Fibroblast of skin of right quadriceps (primary cell): ENCODE measurements at regions not wholly inside any gene's neighbourhood (a gene's known extent, or its start where the extent isn't known, plus 50 kb on each side); places are given as distances from the start of the nearest gene placed in this dataset.
"Not testable (repeated sequence)": the region's sequence is repeated elsewhere in the genome, so short reads cannot be mapped to it uniquely, and the experiment has no call there.

Experiments used
- DNase-seq: peaks from one replicate; pipeline ENCODE4 v3.0.0-alpha.2; 2013

DNA sequence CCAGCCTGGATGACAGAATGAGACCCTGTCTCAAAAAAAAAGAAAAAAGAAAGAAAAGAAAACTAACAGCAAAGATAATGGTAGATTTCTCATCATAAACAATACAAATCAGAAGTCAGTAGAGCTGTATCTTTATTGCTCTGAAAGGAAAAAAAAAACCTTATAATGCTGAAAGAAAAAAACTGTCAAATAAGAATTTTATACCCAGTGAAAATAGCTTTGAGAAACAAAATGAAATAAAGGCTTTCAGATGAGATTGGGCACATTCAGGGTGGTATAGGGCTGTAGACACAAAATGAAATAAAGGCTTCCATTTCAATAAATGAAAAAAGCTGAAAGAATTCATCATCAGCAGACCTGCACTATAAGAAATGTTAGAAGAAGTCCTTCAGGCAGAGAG, 105.0 kb upstream of the FOXN3 start:
- no peak for DNase-seq

DNA sequence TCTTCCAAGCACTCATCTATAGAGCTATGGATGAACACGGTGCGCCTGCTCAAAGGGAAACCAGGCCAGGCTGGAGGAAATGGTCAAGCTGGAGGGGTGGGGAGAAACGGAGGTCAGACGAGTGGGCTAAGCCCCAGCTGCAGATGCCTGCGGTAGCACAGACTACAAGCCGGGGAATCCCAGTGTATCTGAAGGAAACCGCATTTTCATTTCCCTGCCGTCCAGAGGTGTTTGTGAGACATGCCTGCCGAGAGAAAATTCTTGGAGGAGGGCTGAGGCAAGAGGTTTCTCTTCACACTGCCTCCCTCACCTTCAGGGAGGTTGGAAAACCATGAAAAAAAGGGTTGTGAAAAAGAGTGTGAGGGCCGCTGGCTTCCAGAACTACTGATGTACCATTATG, 102.0 kb upstream of the FOXN3 start:
- DNase-seq: no peak

DNA sequence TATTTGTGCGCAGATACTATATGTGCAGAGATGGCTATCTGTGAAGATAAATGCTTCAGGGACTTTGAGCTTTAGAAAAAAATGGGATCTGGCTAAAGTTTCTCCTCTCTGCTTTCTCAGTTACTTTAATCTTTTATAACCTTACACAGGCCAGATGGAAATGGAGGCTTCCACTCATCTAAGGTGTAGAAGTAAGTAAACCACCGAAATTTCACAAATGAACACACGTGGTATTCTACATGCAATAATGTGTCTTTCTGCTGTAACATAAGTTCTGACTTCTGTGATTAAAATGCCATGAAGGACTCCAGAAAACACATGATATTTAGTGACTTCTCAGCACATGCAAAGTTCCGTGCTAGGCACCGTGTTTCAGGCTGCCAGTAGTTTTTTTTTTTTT, 99.1 kb upstream of the FOXN3 start:
- DNase-seq: no peak

DNA sequence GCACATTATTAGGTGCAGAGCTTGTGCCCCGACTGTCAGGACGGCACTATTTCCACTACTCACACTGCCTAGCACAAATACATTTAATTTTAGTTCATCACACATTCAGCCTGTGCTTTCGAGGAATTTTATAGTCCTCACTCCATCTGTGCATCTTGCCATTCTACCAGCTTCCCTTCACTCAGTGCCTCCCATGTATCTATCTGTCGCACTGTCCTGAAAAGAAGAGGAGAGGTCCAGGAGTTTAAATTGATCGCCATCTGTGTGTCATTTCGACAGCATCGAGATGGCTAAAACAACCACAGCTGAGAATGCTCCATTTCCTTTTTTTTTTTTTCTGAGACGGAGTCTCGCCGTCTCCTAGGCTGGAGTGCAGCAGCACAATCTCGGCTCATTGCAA, 97.6 kb upstream of the FOXN3 start:
- DNase-seq: no peak

DNA sequence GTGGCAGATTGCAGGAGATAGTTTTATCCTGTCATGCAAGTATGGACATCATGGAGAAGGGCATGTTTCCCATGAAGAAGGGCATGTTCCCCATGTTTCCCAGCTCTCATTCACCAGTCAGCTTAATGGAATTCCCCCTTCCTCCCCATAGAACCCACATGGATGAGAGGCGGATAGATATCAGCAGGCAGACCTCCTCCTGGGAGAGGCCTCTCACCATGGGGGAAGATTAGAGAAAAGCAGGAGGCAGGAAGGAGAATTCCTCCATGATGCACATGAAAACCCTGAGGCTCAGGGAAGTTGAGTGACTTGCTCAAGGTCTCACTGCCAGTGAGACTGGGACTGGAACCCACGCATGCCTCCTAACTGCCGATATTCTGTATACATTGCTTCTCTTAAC, 92.9 kb upstream of the FOXN3 start:
- peak; percentile 79 for DNase-seq

- DNase-seq: no peak
These were observed 91.8 kb upstream of the FOXN3 start for GRCh38 chr14:89508863-89509262.

DNA sequence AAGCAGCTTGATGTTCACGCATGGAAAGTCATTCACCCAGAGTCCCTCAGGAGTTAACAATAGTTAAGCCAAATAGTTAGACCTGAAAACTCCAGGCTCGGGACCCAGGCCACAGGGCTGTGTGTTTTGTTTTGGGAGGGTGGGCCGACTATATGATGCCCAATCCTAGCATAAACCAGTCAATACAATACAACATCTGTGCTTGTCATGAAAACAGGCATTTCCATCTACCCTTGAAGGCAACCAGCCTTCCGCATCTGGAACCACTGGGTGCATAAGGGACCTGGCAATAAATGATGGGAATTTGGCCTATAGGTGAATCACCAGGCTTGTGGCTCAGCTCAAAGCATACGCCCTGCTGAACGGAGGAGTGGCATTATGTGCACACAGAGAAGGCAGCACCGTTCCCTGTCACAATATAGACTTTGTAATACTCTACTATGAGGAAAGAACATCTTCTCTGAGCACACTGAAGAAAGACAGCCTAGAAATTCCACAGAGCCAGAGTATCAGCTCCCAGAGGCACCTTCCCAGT, 91.0 kb upstream of the FOXN3 start:
- peak; percentile 26 for DNase-seq

DNA sequence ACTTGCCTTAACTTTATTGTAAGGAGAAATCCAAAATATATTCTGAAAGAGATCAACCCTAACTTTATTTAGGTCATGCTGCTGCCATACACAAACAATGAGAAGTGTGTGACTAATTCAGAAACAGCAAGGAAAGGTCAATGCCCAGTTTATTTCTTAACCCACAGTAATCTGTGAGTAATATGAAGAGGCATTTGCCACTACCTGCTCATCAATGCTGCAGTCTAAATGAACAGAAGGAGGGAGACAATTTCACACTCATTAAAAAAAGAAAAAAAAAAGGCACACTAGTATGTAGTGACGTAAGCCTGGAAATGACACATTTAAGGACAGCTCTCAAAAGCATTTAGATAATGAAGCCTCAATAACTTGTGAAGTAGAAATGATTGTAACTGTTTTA, 90.5 kb upstream of the FOXN3 start:
- peak; percentile 84 for DNase-seq

DNA sequence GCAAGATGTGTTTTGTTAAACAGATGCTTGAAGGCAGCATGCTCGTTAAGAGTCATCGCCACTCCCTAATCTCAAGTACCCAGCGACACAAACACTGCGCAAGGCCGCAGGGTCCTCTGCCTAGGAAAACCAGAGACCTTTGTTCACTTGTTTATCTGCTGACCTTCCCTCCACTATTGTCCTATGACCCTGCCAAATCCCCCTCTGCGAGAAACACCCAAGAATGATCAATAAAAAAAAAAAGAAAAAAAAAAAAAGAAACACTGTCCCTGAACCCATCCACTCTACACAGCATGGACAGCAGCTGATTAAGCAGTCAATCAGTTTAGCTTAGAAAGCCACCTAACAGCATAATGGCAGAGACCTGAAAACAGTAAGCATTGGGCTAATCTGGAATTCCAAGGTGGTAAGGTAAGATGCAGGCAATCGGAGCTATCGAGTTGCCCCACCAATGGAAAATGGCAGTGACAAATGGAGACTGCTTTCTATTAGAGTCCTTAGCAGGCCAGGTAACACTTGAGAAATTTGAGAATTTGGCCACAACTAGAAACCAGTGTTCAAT, 89.9 kb upstream of the FOXN3 start:
- DNase-seq: not testable (repeated sequence)

DNA sequence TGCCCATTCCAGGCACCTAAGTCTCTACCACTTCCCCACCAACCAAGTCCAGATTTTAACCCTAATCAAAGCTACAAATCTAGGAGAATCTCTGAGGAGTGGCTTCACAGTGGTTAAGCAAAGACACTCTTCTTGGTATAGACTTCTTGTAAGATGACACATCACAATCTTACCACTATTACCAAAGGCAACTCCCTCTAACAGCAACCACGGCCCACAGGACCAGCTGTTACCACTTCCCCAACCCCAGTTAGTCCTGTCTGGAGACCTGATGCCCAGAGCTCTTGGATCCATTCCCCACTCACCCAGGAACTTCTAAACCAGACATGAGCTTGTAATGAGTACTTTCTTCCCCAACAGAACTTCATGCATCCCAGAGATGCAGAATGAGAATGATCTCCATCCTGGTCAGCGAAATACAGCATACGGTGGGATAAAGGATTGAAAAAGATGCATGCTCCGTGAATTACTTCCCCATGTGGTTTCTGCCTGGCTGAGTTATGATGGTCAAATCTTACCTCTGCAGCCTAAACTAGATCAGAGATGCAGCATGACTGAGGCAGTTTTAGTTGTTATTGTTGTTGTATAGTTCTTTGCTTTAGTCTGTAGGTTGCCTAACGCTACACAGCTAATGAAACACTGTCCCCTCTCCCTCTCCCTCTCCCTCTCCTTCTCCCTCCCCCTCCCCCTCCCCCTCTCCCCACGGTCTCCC, 87.7 kb upstream of the FOXN3 start:
- DNase-seq: peak; percentile 68

GRCh38 chr14:89504091-89504490, 87.1 kb upstream of the FOXN3 start:
- DNase-seq: peak; percentile 22

DNA sequence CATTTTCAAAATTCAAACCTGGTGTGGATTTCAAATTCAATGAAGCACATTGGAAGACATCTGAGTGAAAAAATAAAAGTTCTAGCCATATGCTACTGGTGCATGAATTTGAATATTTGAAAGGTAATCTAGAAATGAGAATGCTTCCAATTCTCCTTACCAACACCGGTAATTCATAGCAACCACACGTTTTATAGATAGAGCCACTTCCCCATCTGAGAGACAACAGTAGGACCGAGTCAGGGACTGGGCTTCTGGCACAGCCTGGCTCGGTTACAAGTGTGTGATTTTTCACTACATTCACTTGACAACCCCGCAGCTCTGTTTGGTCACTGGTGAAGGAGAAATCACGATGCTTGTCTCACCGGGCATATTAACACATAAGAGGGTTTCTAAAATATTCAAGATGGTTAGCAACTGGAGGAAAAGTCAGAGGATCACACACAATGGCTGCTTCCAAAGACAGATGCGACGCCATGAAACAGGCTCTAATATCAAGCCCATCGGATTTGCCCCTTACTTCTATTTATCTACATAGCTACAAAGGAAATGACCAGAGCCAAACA, 86.5 kb upstream of the FOXN3 start:
- DNase-seq: no peak

- DNase-seq: no peak
These were observed 85.9 kb upstream of the FOXN3 start for GRCh38 chr14:89502966-89503365.

- DNase-seq: no peak
These were observed 84.3 kb upstream of the FOXN3 start for GRCh38 chr14:89501381-89501780.

DNA sequence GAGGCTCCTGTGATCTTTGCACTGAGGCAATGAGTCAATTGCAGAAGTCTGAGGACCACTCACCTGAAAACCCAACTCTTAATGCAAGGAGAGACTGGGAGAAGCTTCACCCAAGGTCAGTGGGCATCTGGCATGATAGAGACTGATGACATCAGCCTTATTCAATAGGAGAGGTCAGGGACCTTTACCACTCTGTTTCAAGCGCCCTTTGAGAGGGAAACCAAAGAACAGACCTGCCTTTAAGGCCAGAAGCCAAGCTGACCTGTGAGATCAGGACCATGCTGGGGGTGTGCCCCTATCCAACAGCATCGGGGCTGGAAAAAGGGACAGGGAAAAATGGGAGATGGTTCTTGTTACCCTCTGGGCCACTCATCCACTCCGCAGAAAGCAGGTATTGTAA, 83.3 kb upstream of the FOXN3 start:
- no peak for DNase-seq

- DNase-seq: no peak
These were observed 81.8 kb upstream of the FOXN3 start for GRCh38 chr14:89498878-89499277.

DNA sequence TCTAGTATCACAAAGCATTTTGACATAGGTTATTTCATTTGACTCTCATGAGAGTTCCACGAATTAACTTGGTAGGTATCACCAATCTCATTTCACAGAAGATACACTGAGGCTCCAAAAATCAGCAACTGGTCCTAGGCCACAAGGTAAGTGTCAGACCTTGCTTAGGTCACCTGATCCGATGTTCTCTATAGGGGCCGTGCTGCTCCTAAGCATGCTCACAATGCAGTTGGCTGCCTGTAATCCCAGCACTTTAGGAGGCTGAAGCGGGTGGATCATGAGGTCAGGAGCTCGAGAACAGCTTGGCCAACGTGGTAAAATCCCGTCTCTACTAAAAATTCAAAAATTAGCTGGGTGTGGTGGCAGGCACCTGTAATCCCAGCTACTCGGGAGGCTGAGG, 78.7 kb upstream of the FOXN3 start:
- no peak for DNase-seq

DNA sequence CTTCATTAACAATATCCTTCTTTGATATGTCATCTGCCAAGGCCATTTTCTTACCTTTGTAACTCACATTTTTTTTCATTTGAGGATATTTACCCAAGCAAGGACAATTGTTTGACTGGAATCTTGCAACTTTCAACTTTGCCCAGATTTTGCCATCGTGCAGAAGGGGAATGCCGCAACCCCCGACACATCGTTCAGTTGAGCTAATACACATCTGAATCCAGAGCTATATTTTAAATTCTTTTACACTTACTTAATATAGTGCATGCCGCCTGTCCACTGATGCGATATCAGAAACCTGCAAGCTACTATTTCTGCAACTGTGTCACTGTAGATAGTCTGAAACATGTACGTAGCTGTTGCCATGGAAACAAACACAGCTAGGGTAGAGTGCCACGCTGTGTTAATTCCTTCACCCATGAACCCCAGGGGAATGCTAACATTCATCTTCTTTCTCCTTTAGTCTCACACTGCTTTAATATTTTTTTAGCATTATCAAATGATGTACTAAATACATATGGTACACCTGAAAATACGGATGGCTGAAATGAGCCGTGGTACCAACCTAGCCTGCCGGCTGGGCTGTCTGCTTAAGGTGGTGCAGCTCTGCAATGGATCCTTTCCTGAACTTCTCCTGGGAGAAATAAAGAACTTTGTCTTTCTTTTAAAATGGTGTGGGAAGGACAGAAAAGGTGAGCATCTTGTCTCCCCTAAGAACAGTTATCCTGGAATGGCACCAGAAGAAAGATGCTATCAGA, 77.0 kb upstream of the FOXN3 start:
- no peak for DNase-seq

DNA sequence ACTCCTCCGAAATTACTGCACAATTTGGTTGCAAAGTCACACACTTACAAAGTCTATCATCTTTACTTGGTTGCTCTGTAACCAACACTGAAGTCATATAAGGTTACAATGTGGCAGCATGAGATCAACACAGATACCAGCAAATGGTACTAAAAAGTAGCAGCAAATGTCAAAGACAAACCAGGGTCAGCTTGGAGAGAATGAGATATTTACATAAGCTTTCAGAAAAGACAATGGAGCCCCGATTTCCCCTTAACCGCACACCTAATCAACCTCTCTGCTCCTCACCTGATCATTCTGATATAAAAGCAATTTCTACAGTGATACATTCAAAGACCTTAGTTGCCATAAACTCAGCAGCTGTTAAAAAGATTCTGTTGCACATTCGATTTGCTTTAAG, 76.4 kb upstream of the FOXN3 start:
- no peak for DNase-seq

DNA sequence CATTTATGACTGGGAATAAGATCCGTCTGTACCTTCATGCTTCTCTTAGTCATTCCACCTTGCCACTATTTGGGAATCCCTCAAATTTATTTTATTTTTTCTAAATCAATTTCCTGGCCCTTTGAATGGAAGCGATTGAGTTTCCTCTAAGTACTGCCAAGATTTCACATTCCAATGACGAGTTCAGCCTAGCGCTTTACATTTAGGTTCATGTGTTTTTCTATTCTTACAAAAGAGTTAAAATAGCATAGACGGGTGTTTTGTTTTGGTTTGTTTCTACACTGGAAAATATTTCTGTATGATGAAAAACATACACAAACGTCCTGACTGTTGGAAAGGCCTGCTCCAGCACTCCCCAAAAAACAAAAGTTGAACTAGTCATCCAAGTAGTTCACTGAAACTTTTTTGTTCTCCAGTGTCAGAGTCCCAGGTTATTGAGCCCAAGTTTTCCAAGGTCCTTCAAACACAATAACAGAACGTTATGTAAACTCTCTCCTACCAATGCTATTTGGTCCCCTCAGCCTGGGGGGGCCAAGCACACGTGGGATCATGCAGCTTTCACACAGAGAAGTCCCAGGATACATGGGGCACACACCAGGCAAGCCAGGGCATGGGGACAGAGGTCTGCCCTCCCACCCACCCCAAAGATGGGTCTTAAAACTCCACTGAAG, 74.8 kb upstream of the FOXN3 start:
- DNase-seq: peak; percentile 61

- no peak for DNase-seq
These were observed 73.4 kb upstream of the FOXN3 start for GRCh38 chr14:89490466-89490865.

DNA sequence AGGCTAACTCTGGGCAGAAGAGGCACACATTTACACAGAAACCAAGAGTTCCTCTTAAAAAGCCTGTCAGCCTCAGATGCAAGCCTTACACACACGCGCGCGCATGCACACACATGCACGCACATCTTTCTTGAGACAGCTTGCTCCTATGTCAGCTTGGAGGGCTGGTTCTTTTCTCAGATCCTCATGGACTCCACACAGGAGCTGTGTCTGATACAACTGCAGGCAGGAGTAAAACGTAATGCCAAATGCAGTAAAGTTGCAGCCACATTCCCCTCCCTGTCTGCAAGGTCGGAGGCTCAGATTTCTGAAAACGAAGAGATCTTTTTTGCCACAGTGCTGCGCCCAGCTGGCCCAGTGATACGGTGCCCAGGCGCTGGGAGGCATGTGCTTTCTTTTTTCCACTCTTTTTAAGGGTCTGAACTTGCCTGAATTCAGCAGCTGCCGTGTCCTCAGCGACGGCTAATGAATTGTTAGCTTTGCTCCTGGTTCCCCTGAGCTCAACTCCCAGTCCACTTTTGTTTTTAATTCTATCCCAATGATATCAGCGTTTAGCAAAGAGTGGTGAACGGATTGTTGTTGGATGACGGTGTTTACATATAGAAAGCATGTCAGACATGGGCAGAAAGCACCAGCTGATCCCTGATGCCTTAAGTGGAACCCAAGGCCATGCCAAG, 72.9 kb upstream of the FOXN3 start:
- DNase-seq: peak; percentile 40

GRCh38 chr14:89486961-89487360, 69.9 kb upstream of the FOXN3 start:
- DNase-seq: no peak
